Amygdala (tissue), 56 donors: ENCODE measurements at regions not wholly inside any gene's neighbourhood (a gene's known extent, or its start where the extent isn't known, plus 50 kb on each side); places are given as distances from the start of the nearest gene placed in this dataset.

ENCODE experiments used
- DNase-seq, 56 donors: peaks; one replicate each; lab custom pipeline; 2025; lab: John Stamatoyannopoulos, UW

- DNase-seq = no peak
Observed at GRCh38 chr15:47401427-47401826, 315.9 kb upstream of the SEMA6D start.

- no peak for DNase-seq
Observed at GRCh38 chr15:47402829-47403228, 314.5 kb upstream of the SEMA6D start.

- no peak for DNase-seq
Observed at GRCh38 chr15:47404877-47405276, 312.4 kb upstream of the SEMA6D start.

DNA sequence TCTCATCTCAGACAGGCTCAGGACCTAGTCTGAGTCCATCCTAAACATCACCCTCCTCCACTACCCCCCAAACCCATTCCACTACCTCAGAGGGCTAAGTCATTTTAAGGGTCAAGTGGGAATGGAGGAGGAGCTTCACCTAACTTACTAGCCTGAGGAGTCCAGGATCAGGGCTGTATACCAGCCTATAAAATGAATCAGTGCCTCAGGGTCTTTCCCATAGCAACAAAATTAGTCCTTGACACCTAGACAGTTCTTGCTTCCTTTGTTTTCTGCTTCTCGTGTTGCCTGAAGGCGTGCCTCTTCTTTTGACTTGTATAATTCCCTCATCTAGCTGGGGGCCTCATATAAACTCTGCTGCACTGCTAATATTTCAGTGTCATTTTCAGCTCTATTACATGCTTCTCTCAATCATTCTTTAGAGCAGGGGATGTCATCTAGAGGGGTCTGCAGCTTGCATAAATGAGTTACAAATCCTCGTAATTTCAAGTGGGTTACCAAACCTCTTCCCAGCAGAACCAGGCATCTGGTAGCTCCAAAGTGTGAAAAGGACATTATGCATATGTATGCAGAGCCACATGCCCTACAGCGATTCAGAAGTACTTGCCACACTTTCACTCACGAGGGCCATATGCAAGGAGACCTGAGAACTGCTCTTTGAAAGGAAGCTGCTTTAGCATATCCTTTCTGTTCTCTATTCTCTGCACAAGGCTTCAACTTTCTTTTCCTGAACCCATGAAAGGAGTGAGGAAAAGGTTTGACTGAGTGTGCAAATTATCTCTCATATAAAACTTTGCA is 311.7 kb upstream of the SEMA6D start:
- DNase-seq = no peak

- no peak for DNase-seq
Observed at GRCh38 chr15:47407692-47408091, 309.6 kb upstream of the SEMA6D start.

DNA sequence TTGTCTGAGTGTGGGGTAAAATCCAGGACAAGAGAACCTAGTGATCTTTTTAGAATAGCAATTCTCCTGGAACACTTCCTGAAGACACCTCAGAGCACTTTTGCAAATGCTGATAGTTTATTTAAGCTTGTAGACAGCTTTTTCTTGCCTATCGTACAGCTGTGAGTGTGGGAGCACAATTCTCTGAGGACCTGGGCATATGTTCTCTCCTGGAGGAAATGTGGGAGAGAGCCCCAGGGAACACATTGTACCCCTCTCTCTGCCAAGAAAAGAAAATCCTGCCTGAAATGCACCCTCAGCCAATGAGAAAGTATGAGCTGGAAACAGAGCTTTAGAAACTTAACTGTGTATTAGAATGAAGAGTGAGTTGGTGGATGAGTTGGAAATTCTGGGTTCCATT is 308.3 kb upstream of the SEMA6D start:
- peak in 7 of 56 donors; percentile 1 to 29 (median 8) for DNase-seq

DNA sequence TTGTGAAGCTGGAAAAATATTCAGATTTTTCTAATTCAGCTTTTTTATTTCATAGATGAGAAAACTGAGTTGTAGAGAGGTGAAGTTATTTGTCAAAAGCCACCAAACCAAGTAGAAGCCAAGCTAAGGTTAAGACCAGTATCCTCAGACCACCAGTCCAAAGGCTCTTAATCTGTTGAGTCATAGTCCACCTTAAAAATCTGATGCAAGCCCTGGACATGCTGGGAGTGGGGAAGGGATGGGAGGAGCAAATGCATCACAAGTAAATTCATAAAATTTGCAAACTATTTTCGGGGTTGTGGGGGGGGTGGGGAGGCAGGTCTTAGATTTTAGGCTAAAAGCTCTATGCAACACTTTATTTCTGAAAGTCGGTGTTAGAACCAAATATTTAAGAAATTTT is 307.7 kb upstream of the SEMA6D start:
- DNase-seq = no peak

DNA sequence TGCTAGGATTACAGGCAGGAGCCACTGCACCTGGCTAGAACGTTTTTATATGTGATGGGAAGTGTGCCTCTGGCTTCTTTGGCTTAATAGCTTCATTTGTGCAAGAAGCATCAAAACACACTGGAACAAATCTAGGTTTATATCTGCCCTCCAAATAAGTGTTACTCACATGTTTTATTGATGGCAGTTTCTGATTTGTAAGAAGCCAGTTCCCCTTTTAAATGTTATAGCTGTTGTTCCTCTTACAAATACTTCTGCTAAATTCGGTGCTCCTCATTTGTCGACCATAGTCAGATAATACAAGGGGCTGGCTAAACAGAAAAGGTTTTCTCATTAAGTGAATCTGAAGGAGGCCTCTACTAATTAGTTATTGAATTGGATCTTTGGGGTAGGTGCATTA is 307.1 kb upstream of the SEMA6D start:
- no peak for DNase-seq

GRCh38 chr15:47411733-47412132 is 305.6 kb upstream of the SEMA6D start:
- DNase-seq = no peak

DNA sequence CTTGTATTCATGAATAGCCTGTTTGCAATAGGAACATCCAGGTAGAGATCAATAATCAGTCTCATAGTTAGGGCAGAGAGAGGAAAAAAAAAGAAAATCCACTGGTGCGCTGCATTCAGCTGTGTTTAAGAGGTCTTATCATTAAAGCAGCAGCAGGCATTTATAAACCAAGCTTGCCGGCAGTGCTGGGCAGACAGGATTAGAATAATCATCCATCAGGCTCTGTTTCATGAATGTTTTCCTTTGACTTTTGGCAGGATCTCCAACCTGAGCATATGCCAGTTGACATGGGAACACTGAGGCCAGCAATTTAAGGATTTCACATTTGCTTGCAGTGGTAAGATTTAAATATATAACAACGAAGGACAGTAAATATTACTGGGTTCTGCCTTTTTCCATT is 305.2 kb upstream of the SEMA6D start:
- DNase-seq = no peak

DNA sequence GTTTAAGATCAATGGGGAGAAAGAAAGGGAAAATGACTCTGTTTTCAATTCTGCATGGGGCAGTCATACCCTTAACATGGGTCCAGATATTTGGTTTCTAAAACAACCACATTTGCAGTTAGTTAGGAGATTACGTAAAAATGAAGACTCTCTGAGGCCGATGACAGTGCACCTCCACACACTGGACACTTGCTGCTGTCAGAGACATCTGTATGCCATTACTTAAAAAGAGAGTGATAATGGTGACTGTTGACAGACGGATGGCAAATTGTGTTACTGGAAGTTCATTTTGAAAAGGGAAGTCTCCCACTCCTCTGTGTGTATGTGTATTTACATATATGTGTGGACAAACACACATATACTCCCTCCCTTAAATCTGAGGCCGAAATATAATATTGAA is 304.5 kb upstream of the SEMA6D start:
- DNase-seq = no peak

GRCh38 chr15:47414207-47414606 is 303.1 kb upstream of the SEMA6D start:
- DNase-seq = no peak

- no peak for DNase-seq
Observed at GRCh38 chr15:47415539-47415971, 301.8 kb upstream of the SEMA6D start.

GRCh38 chr15:47422881-47423665 is 294.2 kb upstream of the SEMA6D start:
- DNase-seq = no peak

GRCh38 chr15:47427463-47427862 is 289.8 kb upstream of the SEMA6D start:
- DNase-seq = no peak

GRCh38 chr15:47429376-47429775 is 287.9 kb upstream of the SEMA6D start:
- DNase-seq = no peak

GRCh38 chr15:47431501-47431900 is 285.8 kb upstream of the SEMA6D start:
- DNase-seq = no peak

GRCh38 chr15:47432826-47433225 is 284.5 kb upstream of the SEMA6D start:
- DNase-seq = no peak

- no peak for DNase-seq
Observed at GRCh38 chr15:47434596-47434995, 282.7 kb upstream of the SEMA6D start.

- no peak for DNase-seq
Observed at GRCh38 chr15:47437491-47437890, 279.8 kb upstream of the SEMA6D start.

- no peak for DNase-seq
Observed at GRCh38 chr15:47439146-47440111, 277.9 kb upstream of the SEMA6D start.
